HCT116 (cell line): ENCODE measurements at regions not wholly inside any gene's neighbourhood (a gene's known extent, or its start where the extent isn't known, plus 50 kb on each side); places are given as distances from the start of the nearest gene placed in this dataset.

Experiments used
- ATF3 ChIP-seq: IDR thresholded peaks from 2 replicates; pipeline ENCODE4 v1.6.1; 2012
- CTCF ChIP-seq, 3 experiments: fragments of 200-600 bp in 1 of 3; sonication (generic) in 1 of 3; IDR thresholded peaks in 2 of 3; conservative IDR thresholded peaks in 1 of 3; 2 replicates each; pipeline ENCODE4 v1.5.1; 2012 to 2017; ENCODE audit warnings: low read depth in 2 of 3, low read length in 2 of 3, antibody characterized with exemption in 1 of 3, borderline replicate concordance in 1 of 3, control low read depth in 1 of 3, mild to moderate bottlenecking in 1 of 3, mixed read lengths in 1 of 3, mixed run types in 1 of 3, moderate library complexity in 1 of 3; ENCODE audit not compliant: insufficient read depth in 1 of 3
- EZH2 ChIP-seq: fragments of 200-600 bp; sonication (generic); IDR thresholded peaks from 2 replicates; pipeline ENCODE4 v1.6.1; 2017; ENCODE audit warnings: antibody characterized with exemption, mixed run types
- FOSL1 ChIP-seq: IDR thresholded peaks from 2 replicates; pipeline ENCODE4 v1.6.1; 2012; ENCODE audit warnings: low read depth
- MAX ChIP-seq: IDR thresholded peaks from 2 replicates; pipeline ENCODE4 v1.6.1; 2012
- POLR2A ChIP-seq: IDR thresholded peaks from 2 replicates; pipeline ENCODE4 v1.7.0; 2011; ENCODE audit warnings: borderline replicate concordance; ENCODE audit not compliant: insufficient read depth, insufficient read length; ENCODE audit errors: extremely low read depth
- POLR2AphosphoS5 ChIP-seq: IDR thresholded peaks from 2 replicates; pipeline ENCODE4 v1.6.1; 2011; ENCODE audit warnings: mild to moderate bottlenecking, low read depth, low read length, moderate library complexity
- RAD21 ChIP-seq: IDR thresholded peaks from 2 replicates; pipeline ENCODE4 v1.6.1; 2012; ENCODE audit warnings: low read depth, mild to moderate bottlenecking
- SIN3A ChIP-seq: IDR thresholded peaks from 2 replicates; pipeline ENCODE4 v1.6.1; 2012; ENCODE audit warnings: low read depth
- SP1 ChIP-seq: IDR thresholded peaks from 2 replicates; pipeline ENCODE4 v1.6.1; 2012; ENCODE audit warnings: low read depth
- SRF ChIP-seq: IDR thresholded peaks from 2 replicates; pipeline ENCODE4 v1.6.1; 2012; ENCODE audit warnings: low read depth
- YY1 ChIP-seq: IDR thresholded peaks from 2 replicates; pipeline ENCODE4 v1.6.1; 2011; ENCODE audit warnings: low read length, low read depth, moderate library complexity, mild to moderate bottlenecking; ENCODE audit not compliant: insufficient replicate concordance; ENCODE audit errors: extremely low read depth
- ZNF274 ChIP-seq: fragments of 200-500 bp; sonication (Bioruptor generic); IDR thresholded peaks from 2 replicates; pipeline ENCODE4 v1.6.1; 2014; ENCODE audit warnings: mild to moderate bottlenecking, low read depth, low read length, inconsistent platforms

- TF ChIP-seq POLR2A (no peak), CTCF (IDR thresholded peaks at IDR 0.05 in 2 of 3, conservative IDR thresholded peaks at IDR 0.05 in 1 of 3; ENCODE audit: borderline replicate concordance in 1 of 3, insufficient read depth in 1 of 3, low read depth in 2 of 3, low read length in 2 of 3) (no peak), SRF (no peak), YY1 (no peak), ZNF274 (no peak), ATF3 (no peak), EZH2 (no peak), SP1 (no peak), FOSL1 (no peak), RAD21 (no peak), POLR2AphosphoS5 (no peak), MAX (no peak), SIN3A (no peak)
These were observed 375.9 kb downstream of the GALC start for GRCh38 chr14:87617079-87617478.
